HUES64 (cell line): ENCODE measurements at regions not wholly inside any gene's neighbourhood (a gene's known extent, or its start where the extent isn't known, plus 50 kb on each side); places are given as distances from the start of the nearest gene placed in this dataset.
"Not testable (repeated sequence)": the region's sequence is repeated elsewhere in the genome, so short reads cannot be mapped to it uniquely, and the experiment has no call there.

Experiments used
- H3K27ac ChIP-seq: 2 replicates; pipeline ENCODE4 v1.7.0; 2013; ENCODE audit warnings: low read depth, low read length, inconsistent platforms
- H3K27me3 ChIP-seq: 2 replicates; pipeline ENCODE4 v1.6.1; 2013; ENCODE audit warnings: mild to moderate bottlenecking, low read length; ENCODE audit not compliant: insufficient read depth
- H3K36me3 ChIP-seq: 2 replicates; pipeline ENCODE4 v1.6.1; 2013; ENCODE audit warnings: mild to moderate bottlenecking, low read length; ENCODE audit not compliant: insufficient read depth
- H3K4me1 ChIP-seq: 2 replicates; pipeline ENCODE4 v1.6.1; 2013; ENCODE audit warnings: mild to moderate bottlenecking, low read length, moderate library complexity; ENCODE audit not compliant: insufficient read depth
- H3K4me3 ChIP-seq: 2 replicates; pipeline ENCODE4 v1.5.1; 2013; ENCODE audit warnings: mild to moderate bottlenecking, low read length, moderate library complexity
- H3K9ac ChIP-seq: 2 replicates; pipeline ENCODE4 v1.6.1; 2013; ENCODE audit warnings: mild to moderate bottlenecking, low read depth, low read length
- H3K9me3 ChIP-seq: 2 replicates; pipeline ENCODE4 v1.6.1; 2013; ENCODE audit warnings: low read depth, low read length; ENCODE audit not compliant: insufficient read depth
- WGBS: fragments of 150-250, 120-280 bp; methylation state at CpG from one replicate; pipeline ENCODE4 v1.1.7; 2013; ENCODE audit warnings: missing lambda C conversion rate; 5-methylcytosine and 5-hydroxymethylcytosine counted together

DNA sequence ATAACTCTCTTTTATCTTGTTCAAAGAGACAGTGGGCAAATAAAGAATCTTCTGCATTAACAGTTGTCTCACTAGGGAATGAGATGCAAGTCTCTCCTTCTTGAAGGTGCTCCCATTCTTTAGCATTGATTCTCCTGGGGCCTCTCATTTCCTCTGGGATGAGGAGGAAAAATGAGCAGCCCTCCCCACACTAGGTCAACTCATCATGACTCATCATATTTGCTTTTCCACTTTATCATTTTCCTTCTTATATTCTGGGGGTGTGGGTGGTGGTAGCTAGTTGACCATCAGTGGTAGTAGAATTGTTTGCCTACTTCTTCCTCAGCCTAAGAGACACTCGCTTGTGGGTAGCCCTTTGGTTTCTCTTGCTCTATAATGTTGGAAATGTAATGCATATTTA is 182.0 kb upstream of the C1orf87 start:
- no peaks in the 10 kb centered on the region for H3K4me1 ChIP-seq
- H3K36me3 ChIP-seq: no peaks in the 10 kb centered on the region
- no CpG with 5 or more reads among the region's 1 CpG for WGBS
- no peak overlapping the region for H3K4me3 ChIP-seq
- H3K27me3 ChIP-seq: no peaks in the 10 kb centered on the region
- H3K9ac ChIP-seq: no peak overlapping the region
- no peak overlapping the region for H3K27ac ChIP-seq
- no peaks in the 10 kb centered on the region for H3K9me3 ChIP-seq

DNA sequence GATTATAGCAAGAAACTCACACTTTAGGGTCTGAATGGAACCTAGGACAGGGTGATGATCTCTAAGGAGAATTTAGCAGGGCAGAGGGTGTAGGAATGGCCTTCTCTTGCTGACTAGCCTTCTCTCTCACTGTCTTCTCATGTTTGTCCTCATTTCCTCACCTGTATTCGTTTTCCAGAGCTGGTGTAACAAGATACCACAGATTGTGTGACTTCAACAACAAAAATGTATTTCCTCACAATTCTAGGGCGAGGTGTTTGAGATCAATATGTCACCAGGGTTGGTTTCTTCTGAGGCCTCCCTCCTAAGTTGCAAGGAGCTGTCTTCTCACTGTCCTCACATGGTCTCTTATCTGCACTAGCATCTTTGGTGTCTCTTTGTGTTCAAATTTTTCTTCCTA is 177.9 kb upstream of the C1orf87 start:
- H3K27me3 ChIP-seq: no peaks in the 10 kb centered on the region
- no peak overlapping the region for H3K9ac ChIP-seq
- 84% methylated on average over 2 of the region's 2 CpGs for WGBS
- H3K36me3 ChIP-seq: no peaks in the 10 kb centered on the region
- H3K4me3 ChIP-seq: no peak overlapping the region
- H3K27ac ChIP-seq: no peak overlapping the region
- H3K4me1 ChIP-seq: no peaks in the 10 kb centered on the region
- H3K9me3 ChIP-seq: no peaks in the 10 kb centered on the region

DNA sequence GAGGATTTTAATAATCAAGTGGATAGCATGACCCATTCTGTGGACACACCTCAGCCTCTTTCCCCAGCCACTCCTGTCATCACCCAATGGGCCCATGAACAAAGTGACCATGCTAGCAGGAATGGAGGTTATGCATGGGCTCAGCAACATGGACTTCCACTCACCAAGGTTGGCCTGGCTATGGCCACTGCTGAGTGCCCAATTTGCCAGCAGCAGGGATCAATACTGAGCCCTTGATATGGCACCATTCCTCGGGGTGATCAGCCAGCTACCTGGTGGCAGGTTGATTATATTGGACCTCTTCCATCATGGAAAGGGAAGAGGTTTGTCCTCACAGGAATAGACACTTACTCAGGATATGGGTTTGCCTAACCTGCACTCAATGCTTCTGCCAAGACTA is 173.9 kb upstream of the C1orf87 start:
- H3K9ac ChIP-seq, H3K27me3 ChIP-seq: not testable (repeated sequence)

DNA sequence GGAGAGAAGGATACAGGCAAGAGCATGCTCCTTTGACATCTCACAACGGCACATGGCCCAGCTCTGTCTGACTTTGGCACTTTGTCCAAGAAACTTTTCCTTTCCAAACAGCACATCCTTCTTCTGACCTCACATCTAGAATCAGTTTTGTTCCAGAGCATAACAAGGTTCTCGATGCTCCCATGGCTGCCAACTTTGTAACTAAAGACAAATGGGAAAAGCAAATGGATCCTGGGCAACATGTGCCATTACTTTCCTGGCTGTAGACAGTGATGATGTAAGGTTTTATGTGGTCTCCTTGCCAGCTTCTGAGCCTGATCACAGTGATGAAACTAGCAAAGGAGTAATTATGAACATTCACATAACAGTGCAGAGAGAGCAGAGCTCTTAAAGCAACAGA is 171.8 kb upstream of the C1orf87 start:
- Histone ChIP-seq H3K36me3 (no peaks in the 10 kb centered on the region), H3K4me1 (no peaks in the 10 kb centered on the region), H3K9ac (no peak overlapping the region), H3K27ac (no peak overlapping the region), H3K9me3 (no peaks in the 10 kb centered on the region), H3K27me3 (no peaks in the 10 kb centered on the region), H3K4me3 (no peak overlapping the region)
- 97% methylated on average over 2 of the region's 2 CpGs for WGBS

More for the DNA sequence above, 173.9 kb upstream of the C1orf87 start:
- H3K4me1 ChIP-seq, H3K4me3 ChIP-seq, H3K36me3 ChIP-seq, H3K9me3 ChIP-seq, H3K27ac ChIP-seq: not testable (repeated sequence)
- 95% methylated on average over 1 of the region's 1 CpG for WGBS

DNA sequence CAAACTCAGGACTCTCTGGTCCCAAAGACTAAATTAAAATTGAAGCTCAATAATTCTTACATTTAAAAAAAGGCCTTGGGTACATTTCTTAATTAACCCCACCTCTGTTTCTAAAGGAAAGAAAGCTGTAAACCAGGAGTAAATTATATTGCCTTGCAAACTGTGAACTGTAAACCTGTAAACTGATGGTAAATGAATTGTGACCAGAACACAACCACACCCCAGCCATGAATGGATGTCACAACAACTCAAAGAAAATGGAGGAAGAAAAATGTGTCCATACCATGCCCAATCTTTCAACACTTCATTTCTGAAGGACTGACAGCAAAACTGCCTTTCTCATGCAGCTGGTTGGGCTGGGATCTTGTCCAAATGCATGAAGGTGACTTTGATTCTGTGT is 171.3 kb upstream of the C1orf87 start:
- Histone ChIP-seq H3K27ac (no peak overlapping the region), H3K4me3 (no peak overlapping the region), H3K36me3 (no peaks in the 10 kb centered on the region), H3K9me3 (no peaks in the 10 kb centered on the region), H3K4me1 (no peaks in the 10 kb centered on the region), H3K9ac (no peak overlapping the region), H3K27me3 (no peaks in the 10 kb centered on the region)

DNA sequence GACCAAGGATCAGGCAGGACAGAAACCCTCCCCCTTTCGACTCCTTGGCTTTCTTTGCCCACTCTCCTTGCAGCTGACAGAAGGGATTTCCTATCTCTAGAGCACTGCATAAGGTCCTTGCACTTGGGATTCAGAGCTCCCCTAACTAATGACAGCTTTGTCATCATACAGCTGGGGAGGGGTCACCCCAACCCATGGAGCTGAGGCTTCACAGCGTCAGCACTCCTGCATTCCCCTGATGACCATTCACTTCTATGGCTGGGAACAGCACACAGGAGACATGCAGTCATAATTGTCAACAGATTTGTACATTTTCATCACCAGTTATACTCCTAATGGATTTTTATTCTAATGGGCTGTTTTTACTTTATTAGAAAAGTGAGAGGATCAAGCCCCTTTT is 161.7 kb upstream of the C1orf87 start:
- Histone ChIP-seq H3K27me3 (no peaks in the 10 kb centered on the region), H3K4me3 (no peak overlapping the region), H3K9ac (no peak overlapping the region), H3K4me1 (no peaks in the 10 kb centered on the region), H3K27ac (no peak overlapping the region), H3K36me3 (no peaks in the 10 kb centered on the region), H3K9me3 (no peaks in the 10 kb centered on the region)
- WGBS: 79% methylated on average over 2 of the region's 2 CpGs

DNA sequence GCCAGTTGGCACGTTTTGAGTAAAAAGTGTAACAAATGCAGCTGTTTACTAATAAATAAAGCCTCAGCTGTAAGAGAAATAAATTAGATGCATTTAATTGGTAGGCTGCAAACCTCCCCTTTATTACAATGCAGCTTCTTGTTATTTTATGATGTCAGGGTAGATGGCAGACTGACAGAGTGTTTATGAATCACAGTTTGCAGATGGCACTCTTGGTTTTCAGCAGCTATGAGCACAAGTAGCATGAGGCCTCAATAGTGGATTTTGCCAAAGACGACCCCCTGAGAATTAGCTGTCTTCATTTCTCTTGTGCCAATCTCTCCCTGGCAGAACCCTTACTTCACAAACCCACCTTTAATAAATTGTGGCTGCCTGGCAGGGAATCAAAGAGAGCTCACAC is 161.2 kb upstream of the C1orf87 start:
- Histone ChIP-seq H3K4me1 (no peaks in the 10 kb centered on the region), H3K36me3 (no peaks in the 10 kb centered on the region), H3K9ac (no peak overlapping the region), H3K27ac (no peak overlapping the region), H3K27me3 (no peaks in the 10 kb centered on the region), H3K9me3 (no peaks in the 10 kb centered on the region), H3K4me3 (no peak overlapping the region)
- 100% methylated on average over 1 of the region's 2 CpGs for WGBS

DNA sequence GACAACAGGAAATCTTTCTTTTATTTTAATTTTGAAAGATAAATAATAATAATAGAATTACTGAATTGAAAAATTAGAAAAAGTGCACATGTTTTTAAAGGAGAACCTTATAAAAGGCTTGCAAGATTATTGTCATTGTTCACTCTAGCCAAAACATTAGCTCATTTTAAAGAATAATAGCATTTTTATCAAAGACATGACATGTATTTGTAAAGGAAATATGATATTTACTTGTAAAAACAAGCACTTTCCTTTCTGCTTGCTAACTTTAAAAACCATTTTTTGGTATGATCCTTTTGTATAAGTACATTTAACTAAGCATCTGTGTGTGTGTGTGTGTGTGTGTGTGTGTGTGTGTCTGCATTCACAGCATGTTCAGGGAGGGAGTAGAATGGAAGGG is 156.3 kb upstream of the C1orf87 start:
- H3K9ac ChIP-seq: no peak overlapping the region
- no peaks in the 10 kb centered on the region for H3K27me3 ChIP-seq
- no peaks in the 10 kb centered on the region for H3K9me3 ChIP-seq
- no peak overlapping the region for H3K4me3 ChIP-seq
- no peak overlapping the region for H3K27ac ChIP-seq
- no peaks in the 10 kb centered on the region for H3K4me1 ChIP-seq
- no peaks in the 10 kb centered on the region for H3K36me3 ChIP-seq

DNA sequence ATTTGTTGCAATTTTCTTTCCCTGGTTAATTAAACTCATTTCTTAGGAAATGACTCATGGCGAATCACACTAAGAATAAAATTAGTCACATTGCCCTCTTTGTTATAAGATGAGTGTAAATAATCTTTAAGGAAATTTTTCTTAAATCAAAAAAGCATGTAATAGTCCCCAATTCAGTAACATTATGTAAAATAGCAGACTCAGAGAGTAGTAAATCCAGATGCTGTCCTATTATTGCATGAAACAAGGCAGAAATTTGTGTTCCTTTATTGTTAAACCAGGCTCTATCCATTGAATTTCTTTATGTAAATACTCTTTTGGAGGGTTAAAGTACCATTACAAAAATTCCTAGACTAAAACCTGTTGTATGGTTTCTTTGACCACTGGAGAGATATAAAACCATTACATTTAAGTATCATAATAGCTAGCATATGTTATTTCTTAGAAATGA is 154.5 kb upstream of the C1orf87 start:
- Histone ChIP-seq H3K4me1 (no peaks in the 10 kb centered on the region), H3K9me3 (no peaks in the 10 kb centered on the region), H3K27ac (no peak overlapping the region), H3K36me3 (no peaks in the 10 kb centered on the region), H3K4me3 (no peak overlapping the region), H3K9ac (no peak overlapping the region), H3K27me3 (no peaks in the 10 kb centered on the region)
- WGBS: 100% methylated on average over 1 of the region's 1 CpG

DNA sequence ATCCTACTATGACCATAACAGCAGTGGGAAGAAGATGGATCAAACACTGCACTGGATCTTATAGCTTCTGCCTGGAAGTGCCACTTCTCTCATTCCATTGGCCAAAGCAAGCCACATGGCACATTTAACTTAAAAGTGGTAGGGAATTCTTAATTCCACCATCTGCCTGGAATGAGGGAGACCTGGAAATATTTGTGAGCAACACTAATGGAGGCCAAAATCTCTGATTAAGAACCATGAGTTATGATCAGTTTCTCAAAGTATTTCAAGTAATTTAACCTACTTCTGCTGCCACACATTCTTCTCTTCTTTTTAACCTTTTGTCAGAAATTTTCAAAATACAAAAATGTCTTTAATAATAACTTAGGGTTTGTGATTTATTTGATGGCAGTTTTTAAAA is 154.0 kb upstream of the C1orf87 start:
- Histone ChIP-seq H3K9me3 (no peaks in the 10 kb centered on the region), H3K27me3 (no peaks in the 10 kb centered on the region), H3K36me3 (no peaks in the 10 kb centered on the region)

DNA sequence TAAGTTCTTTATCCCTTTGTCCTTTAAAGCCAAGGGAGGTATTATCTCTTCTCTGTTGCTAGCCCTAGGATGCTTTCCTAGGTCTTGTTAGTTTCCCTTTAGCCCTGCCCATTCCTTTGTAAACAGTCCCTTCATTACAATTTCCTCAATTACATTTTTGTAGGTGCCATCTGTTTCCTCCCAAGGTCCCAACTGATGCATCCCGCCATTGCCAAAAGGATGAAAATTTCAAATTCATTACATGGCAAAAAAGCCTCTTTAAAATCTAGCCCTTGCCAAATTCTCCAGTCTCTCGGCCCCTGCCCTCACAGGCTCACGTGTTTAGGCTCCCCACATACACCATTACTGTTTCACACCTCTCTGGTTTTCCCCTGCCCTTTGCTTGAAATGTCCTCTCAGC is 151.9 kb upstream of the C1orf87 start:
- Histone ChIP-seq H3K27me3 (no peaks in the 10 kb centered on the region), H3K4me3 (no peak overlapping the region), H3K9me3 (no peaks in the 10 kb centered on the region), H3K36me3 (no peaks in the 10 kb centered on the region), H3K4me1 (no peaks in the 10 kb centered on the region), H3K27ac (no peak overlapping the region), H3K9ac (no peak overlapping the region)
- 87% methylated on average over 3 of the region's 3 CpGs for WGBS

More for the DNA sequence above, 154.0 kb upstream of the C1orf87 start:
- no peak overlapping the region for H3K9ac ChIP-seq
- H3K4me1 ChIP-seq: no peaks in the 10 kb centered on the region
- H3K27ac ChIP-seq: no peak overlapping the region
- H3K4me3 ChIP-seq: no peak overlapping the region

DNA sequence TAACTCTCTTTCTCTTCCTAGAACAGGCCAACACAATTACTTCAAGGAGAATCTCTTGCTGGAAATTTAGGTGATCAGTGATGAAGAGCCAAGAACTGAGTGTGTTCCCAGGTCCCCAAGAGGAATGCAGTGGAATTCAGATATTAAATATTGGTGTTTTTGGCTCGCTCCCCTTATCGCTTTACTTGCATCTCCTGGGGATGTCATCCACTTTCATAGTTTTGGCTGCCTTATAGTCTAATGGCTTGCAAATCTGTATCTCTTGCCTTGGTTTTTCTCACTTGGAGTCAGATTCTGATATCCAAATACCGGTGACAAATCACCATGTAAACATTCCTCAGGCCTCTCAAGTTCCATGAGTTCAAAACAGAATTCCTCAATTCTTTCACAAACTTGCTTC is 151.0 kb upstream of the C1orf87 start:
- WGBS: 95% methylated on average over 3 of the region's 3 CpGs
- H3K9ac ChIP-seq: no peak overlapping the region
- H3K27me3 ChIP-seq: no peaks in the 10 kb centered on the region
- no peaks in the 10 kb centered on the region for H3K36me3 ChIP-seq
- no peak overlapping the region for H3K4me3 ChIP-seq
- no peaks in the 10 kb centered on the region for H3K9me3 ChIP-seq
- no peak overlapping the region for H3K27ac ChIP-seq
- H3K4me1 ChIP-seq: no peaks in the 10 kb centered on the region
